GM23248 (cell line): ENCODE measurements at regions not wholly inside any gene's neighbourhood (a gene's known extent, or its start where the extent isn't known, plus 50 kb on each side); places are given as distances from the start of the nearest gene placed in this dataset.

Source experiments
- DNase-seq: peaks from one replicate; pipeline ENCODE4 v3.0.0-alpha.2; 2015
- H2AFZ ChIP-seq: fragments of 200-600 bp; sonication (generic); 2 replicates; pipeline ENCODE4 v1.6.1; 2016; ENCODE audit warnings: antibody characterized with exemption
- H3F3A ChIP-seq: fragments of 200-600 bp; sonication (generic); 2 replicates; pipeline ENCODE4 v1.6.1; 2016; ENCODE audit warnings: mild to moderate bottlenecking, antibody characterized with exemption, mixed run types; ENCODE audit not compliant: insufficient read depth
- H3K27ac ChIP-seq: fragments of 200-600 bp; sonication (generic); 2 replicates; pipeline ENCODE4 v1.5.1; 2016; ENCODE audit warnings: mild to moderate bottlenecking
- H3K27me3 ChIP-seq: fragments of 200-600 bp; sonication (generic); replicated peaks from 2 replicates; pipeline ENCODE4 v1.6.1; 2016; ENCODE audit warnings: mild to moderate bottlenecking; ENCODE audit not compliant: insufficient read depth
- H3K36me3 ChIP-seq: fragments of 200-600 bp; sonication (generic); 2 replicates; pipeline ENCODE4 v1.6.1; 2016; ENCODE audit warnings: low read depth, mild to moderate bottlenecking
- H3K4me1 ChIP-seq: fragments of 200-600 bp; sonication (generic); 2 replicates; pipeline ENCODE4 v1.6.1; 2016; ENCODE audit warnings: mild to moderate bottlenecking; ENCODE audit not compliant: insufficient read depth
- H3K4me2 ChIP-seq: fragments of 200-600 bp; sonication (generic); one replicate; pipeline ENCODE4 v1.6.1; 2016; ENCODE audit warnings: mild to moderate bottlenecking; ENCODE audit not compliant: unreplicated experiment
- H3K4me3 ChIP-seq: fragments of 200-600 bp; sonication (generic); 2 replicates; pipeline ENCODE4 v1.5.1; 2016; ENCODE audit warnings: mild to moderate bottlenecking
- H3K79me2 ChIP-seq: fragments of 200-600 bp; sonication (generic); 2 replicates; pipeline ENCODE4 v1.6.1; 2016; ENCODE audit warnings: mild to moderate bottlenecking; ENCODE audit not compliant: insufficient read depth
- H3K9ac ChIP-seq: fragments of 200-600 bp; sonication (generic); 2 replicates; pipeline ENCODE4 v1.6.1; 2016; ENCODE audit warnings: mild to moderate bottlenecking
- H3K9me2 ChIP-seq: fragments of 200-600 bp; sonication (generic); 2 replicates; pipeline ENCODE4 v1.6.1; 2016; ENCODE audit warnings: mixed run types, mild to moderate bottlenecking, moderate library complexity; ENCODE audit not compliant: insufficient read depth
- H3K9me3 ChIP-seq: fragments of 200-600 bp; sonication (generic); one replicate; pipeline ENCODE4 v1.6.1; 2017; ENCODE audit warnings: low read depth
- H4K20me1 ChIP-seq: fragments of 200-600 bp; sonication (generic); 2 replicates; pipeline ENCODE4 v1.6.0; 2016; ENCODE audit not compliant: insufficient read depth
- EZH2 ChIP-seq: fragments of 200-600 bp; sonication (generic); IDR thresholded peaks from 2 replicates; pipeline ENCODE4 v1.6.1; 2018; ENCODE audit warnings: antibody characterized with exemption, mild to moderate bottlenecking; ENCODE audit not compliant: insufficient read depth, poor library complexity, severe bottlenecking
- EZH2phosphoT487 ChIP-seq: fragments of 200-600 bp; sonication (generic); IDR thresholded peaks from 2 replicates; pipeline ENCODE4 v1.6.1; 2018; ENCODE audit warnings: antibody characterized with exemption, moderate library complexity, mild to moderate bottlenecking, low read depth; ENCODE audit not compliant: insufficient read depth
- WGBS, 2 experiments: methylation state at CpG; one replicate each; pipeline ENCODE4 v1.1.6; 2015 to 2017; ENCODE audit warnings: low lambda C conversion rate in 2 of 2, low coverage in 1 of 2; ENCODE audit errors: missing lambda C conversion rate in 2 of 2; 5-methylcytosine and 5-hydroxymethylcytosine counted together
- in situ Hi-C: fragments of 300-500 bp; cut with MboI; formaldehyde crosslinking; loops from 2 replicates; pipeline ENCODE4 v1.15.0; 2020

- H3K79me2 ChIP-seq = no peaks in the 10 kb centered on the region
- H3K4me2 ChIP-seq = no peak overlapping the region
- DNase-seq = no peak
- TF ChIP-seq EZH2 (no peak), EZH2phosphoT487 (no peak)
- H3K4me1 ChIP-seq = no peaks in the 10 kb centered on the region
- H3K9ac ChIP-seq = no peak overlapping the region
- H3K27me3 ChIP-seq = no peaks in the 10 kb centered on the region
- H3K27ac ChIP-seq = no peak overlapping the region
- H3K36me3 ChIP-seq = no peaks in the 10 kb centered on the region
- no peaks in the 10 kb centered on the region for H3F3A ChIP-seq
- in situ Hi-C loops = no loop called here
- no peaks in the 10 kb centered on the region for H3K9me2 ChIP-seq
- H4K20me1 ChIP-seq = no peaks in the 10 kb centered on the region
- 82 to 88% methylated on average over 2 of the region's 2 CpGs for WGBS, 2 experiments
- H3K9me3 ChIP-seq = no peaks in the 10 kb centered on the region
- H2AFZ ChIP-seq = no peak overlapping the region
- no peak overlapping the region for H3K4me3 ChIP-seq
Observed at GRCh38 chr18:56042915-56043536, 455.0 kb upstream of the TCF4 start.

GRCh38 chr18:56038171-56039030 is 450.4 kb upstream of the TCF4 start:
- no peak overlapping the region for H3K27ac ChIP-seq

DNA sequence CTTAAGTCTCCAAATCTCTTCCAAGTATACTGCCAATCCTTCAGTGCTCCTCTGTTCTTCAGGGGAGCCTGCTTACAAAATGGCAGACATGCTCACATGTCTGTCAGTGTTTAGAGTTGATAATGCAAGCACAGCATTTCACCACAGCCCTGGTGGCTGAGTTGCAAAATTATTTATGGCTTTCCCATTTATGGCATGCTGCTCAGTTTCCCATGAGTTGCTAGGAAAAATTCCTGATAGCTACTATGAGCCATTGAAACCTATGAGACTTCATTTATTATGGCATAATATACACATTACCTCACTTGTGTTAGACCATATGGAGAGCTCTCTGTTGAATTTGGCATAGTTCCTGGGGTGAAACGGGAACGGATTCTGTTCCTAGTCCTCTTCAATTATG is 448.7 kb upstream of the TCF4 start:
- TF ChIP-seq EZH2 (no peak), EZH2phosphoT487 (no peak)
- Histone ChIP-seq H3K27me3 (no peaks in the 10 kb centered on the region), H3K9ac (no peak overlapping the region), H4K20me1 (no peaks in the 10 kb centered on the region), H3K4me2 (no peak overlapping the region), H3K27ac (no peak overlapping the region), H3F3A (no peaks in the 10 kb centered on the region), H3K4me3 (no peak overlapping the region), H3K4me1 (no peaks in the 10 kb centered on the region), H3K9me3 (no peaks in the 10 kb centered on the region), H3K36me3 (no peaks in the 10 kb centered on the region), H3K9me2 (no peaks in the 10 kb centered on the region), H3K79me2 (no peaks in the 10 kb centered on the region), H2AFZ (no peak overlapping the region)
- in situ Hi-C loops = no loop called here
- no peak for DNase-seq
- WGBS, 2 experiments = 68 to 89% methylated on average over 2 of the region's 2 CpGs

More at GRCh38 chr18:56038171-56039030, 450.4 kb upstream of the TCF4 start:
- H3K4me3 ChIP-seq = no peak overlapping the region
- no peaks in the 10 kb centered on the region for H3K27me3 ChIP-seq
- no peak overlapping the region for H3K4me2 ChIP-seq
- no peak overlapping the region for H3K9ac ChIP-seq
- no peaks in the 10 kb centered on the region for H3K9me2 ChIP-seq
- in situ Hi-C loops = no loop called here
- WGBS, 2 experiments = 69 to 73% methylated on average over 8 of the region's 8 CpGs
- H4K20me1 ChIP-seq = no peaks in the 10 kb centered on the region
- no peaks in the 10 kb centered on the region for H3K9me3 ChIP-seq
- H3K79me2 ChIP-seq = no peaks in the 10 kb centered on the region
- no peak for DNase-seq
- no peaks in the 10 kb centered on the region for H3K4me1 ChIP-seq
- no peak overlapping the region for H2AFZ ChIP-seq
- TF ChIP-seq EZH2phosphoT487 = no peak
- TF ChIP-seq EZH2 = no peak
- no peaks in the 10 kb centered on the region for H3F3A ChIP-seq
- no peaks in the 10 kb centered on the region for H3K36me3 ChIP-seq

DNA sequence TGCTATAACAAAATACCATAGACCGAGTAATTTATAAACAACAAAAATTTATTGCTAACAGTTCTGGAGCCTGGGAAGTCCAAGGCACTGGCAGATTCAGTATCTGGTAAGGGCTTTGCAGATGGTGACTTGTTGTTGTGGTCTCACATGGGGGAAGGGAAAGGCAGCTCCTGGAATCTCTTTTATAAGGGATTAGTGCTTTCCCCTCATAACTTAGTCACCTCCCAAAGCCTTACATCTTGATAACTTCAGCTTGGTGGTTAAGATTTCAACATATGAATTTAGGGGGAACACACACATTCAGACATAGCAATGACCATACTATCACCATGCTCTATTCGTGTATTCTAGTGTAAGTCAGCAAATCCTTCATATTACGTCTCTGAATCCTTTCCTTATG is 447.6 kb upstream of the TCF4 start:
- DNase-seq = no peak
- in situ Hi-C loops = no loop called here
- Histone ChIP-seq H3K9me2 (no peaks in the 10 kb centered on the region), H3K27ac (no peak overlapping the region), H3K27me3 (no peaks in the 10 kb centered on the region), H3F3A (no peaks in the 10 kb centered on the region), H2AFZ (no peak overlapping the region), H3K9ac (no peak overlapping the region), H3K4me2 (no peak overlapping the region), H3K79me2 (no peaks in the 10 kb centered on the region), H3K9me3 (no peaks in the 10 kb centered on the region), H4K20me1 (no peaks in the 10 kb centered on the region), H3K36me3 (no peaks in the 10 kb centered on the region), H3K4me3 (no peak overlapping the region), H3K4me1 (no peaks in the 10 kb centered on the region)
- WGBS, 2 experiments = 48 to 59% methylated on average over 3 of the region's 3 CpGs
- TF ChIP-seq EZH2phosphoT487 (no peak), EZH2 (no peak)
